ENCODE measurements at regions not wholly inside any gene's neighbourhood (a gene's known extent, or its start where the extent isn't known, plus 50 kb on each side); places are given as distances from the start of the nearest gene placed in this dataset.

DNA sequence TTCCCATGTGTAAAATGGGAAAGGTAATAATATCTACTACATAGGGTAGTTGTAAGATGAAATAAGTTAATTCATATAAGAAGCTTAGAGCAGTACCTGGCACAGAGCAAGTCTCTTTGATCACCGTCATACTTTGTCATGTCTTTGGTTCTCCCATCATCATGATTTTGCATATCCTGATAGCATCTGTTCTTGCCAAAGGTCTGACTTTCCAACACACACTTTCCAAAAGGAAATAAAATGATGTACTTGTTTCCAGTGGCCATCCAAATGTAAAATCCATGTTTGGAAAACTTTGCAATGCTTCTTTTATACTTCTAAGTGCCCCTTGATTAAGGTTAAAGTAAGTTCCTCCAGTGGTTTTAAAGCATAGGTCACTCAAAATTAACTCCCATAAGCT is 266.9 kb upstream of the PTGER4 start:
- TF ChIP-seq, protein P1, sequence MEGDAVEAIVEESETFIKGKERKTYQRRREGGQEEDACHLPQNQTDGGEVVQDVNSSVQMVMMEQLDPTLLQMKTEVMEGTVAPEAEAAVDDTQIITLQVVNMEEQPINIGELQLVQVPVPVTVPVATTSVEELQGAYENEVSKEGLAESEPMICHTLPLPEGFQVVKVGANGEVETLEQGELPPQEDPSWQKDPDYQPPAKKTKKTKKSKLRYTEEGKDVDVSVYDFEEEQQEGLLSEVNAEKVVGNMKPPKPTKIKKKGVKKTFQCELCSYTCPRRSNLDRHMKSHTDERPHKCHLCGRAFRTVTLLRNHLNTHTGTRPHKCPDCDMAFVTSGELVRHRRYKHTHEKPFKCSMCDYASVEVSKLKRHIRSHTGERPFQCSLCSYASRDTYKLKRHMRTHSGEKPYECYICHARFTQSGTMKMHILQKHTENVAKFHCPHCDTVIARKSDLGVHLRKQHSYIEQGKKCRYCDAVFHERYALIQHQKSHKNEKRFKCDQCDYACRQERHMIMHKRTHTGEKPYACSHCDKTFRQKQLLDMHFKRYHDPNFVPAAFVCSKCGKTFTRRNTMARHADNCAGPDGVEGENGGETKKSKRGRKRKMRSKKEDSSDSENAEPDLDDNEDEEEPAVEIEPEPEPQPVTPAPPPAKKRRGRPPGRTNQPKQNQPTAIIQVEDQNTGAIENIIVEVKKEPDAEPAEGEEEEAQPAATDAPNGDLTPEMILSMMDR (conservative IDR thresholded peaks at IDR 0.05; ENCODE audit: low read length): no peak
- no peak for TF ChIP-seq EZH2phosphoT487 (IDR thresholded peaks at IDR 0.05; ENCODE audit: borderline replicate concordance)

Measured in Loucy (cell line).